ENCODE measurements at regions not wholly inside any gene's neighbourhood (a gene's known extent, or its start where the extent isn't known, plus 50 kb on each side); places are given as distances from the start of the nearest gene placed in this dataset.
"Not testable (repeated sequence)": the region's sequence is repeated elsewhere in the genome, so short reads cannot be mapped to it uniquely, and the experiment has no call there.

DNA sequence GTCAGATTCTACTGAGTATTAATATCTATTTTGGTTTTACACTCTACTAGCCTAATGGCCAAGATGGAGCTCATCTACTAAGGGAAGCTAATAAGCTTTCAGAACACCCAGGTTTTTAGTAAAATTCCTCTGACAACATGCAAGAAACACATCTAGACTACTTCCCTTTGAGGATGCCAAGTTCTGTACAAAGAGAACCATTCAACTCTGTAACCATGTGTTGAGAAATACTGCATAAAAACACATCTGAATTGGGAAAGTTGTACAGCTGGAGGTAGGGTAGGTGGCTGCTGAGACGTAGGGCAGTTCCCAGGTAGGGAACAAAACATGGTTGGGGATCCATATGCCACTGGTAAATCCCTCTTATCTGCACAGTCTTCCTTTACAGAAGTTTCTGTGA is 66.2 kb downstream of the SC5D start:
- H3K4me3 ChIP-seq (ENCODE audit: low read length) = no peak overlapping the region
- TF ChIP-seq ZNF274 (IDR thresholded peaks at IDR 0.05; ENCODE audit: low read depth, low read length) = no peak

DNA sequence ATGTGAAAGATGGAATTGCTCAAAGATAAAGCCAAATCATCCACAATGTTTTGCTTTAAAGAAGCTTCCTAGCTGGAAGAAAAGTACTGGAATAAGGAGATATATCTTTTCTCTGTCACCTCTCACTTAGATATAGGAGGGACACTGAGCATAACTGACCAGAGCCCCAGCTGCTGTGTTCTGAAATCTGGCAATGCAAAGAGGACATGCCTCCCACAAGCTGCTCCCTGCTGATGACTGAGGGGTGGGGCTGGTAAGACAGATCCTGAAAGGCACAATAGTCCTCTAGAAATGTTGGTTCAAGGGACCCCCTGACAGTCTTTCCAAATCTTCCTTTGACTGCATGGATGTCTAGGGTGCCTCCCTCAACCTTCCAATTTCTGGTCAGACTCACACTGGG is 67.0 kb downstream of the SC5D start:
- no peak for TF ChIP-seq ZNF274 (IDR thresholded peaks at IDR 0.05; ENCODE audit: low read depth, low read length)
- no peak overlapping the region for H3K4me3 ChIP-seq (ENCODE audit: low read length)

DNA sequence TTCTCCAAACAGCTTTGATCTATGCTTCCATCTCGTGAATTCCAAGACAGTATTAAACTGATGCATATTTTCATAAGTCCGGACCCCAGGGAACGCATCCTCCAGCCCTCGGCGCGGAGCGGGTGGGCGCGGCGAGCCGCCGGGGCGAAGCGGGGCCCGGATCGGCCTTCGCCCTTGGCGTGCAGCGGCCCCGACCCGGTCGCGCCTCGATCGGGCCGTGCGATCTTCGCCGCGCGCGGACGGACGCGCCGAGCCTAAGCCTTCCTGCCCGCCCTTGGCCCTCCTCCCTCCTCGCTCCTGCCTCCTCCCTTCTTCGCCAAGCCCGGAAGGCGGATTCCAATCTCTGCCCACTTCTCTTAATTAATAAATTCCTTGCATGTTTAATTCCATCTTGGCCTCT is 70.4 kb downstream of the SC5D start:
- not testable (repeated sequence) for H3K4me3 ChIP-seq (ENCODE audit: low read length)

DNA sequence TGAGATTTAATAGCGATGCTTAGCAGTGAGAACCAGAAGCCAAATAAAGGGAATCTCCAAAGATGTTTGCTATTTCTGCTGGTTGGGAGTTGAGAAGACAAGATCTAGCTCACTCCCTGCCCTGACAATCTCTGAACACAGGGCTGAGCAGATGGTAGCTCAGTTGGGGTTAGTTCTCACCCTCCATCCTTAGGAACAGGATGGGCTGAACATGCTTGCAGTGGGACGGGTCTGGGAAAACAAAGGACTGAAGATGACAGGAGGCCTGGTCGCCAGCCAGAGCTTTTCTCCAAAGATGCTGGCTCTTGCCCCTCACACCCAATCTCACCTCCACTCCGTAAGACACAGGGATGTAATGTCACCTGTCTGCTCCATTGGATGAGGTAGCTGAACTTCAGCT is 72.7 kb downstream of the SC5D start:
- H3K4me3 ChIP-seq (ENCODE audit: low read length) = no peak overlapping the region
- TF ChIP-seq ZNF274 (IDR thresholded peaks at IDR 0.05; ENCODE audit: low read depth, low read length) = no peak

DNA sequence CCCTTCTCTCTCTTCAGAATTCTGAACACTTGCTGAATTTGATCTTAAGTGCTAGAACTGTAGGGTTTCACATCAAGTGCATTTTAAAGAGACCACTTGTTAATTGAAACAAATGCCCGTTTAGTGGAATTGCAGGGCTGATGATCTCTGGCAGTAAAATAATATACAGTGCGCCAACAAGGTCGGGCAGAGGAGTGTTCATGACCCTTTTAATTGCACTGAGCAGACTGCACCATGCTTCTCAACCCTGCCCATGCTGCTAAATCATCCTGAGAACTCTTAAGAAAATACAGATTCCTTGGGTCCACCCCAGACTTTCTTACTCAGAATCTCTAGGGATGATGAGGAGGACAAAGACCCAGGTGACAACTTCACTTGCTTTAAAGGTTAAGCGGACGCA is 73.5 kb downstream of the SC5D start:
- no peak for TF ChIP-seq ZNF274 (IDR thresholded peaks at IDR 0.05; ENCODE audit: low read depth, low read length)
- no peak overlapping the region for H3K4me3 ChIP-seq (ENCODE audit: low read length)

DNA sequence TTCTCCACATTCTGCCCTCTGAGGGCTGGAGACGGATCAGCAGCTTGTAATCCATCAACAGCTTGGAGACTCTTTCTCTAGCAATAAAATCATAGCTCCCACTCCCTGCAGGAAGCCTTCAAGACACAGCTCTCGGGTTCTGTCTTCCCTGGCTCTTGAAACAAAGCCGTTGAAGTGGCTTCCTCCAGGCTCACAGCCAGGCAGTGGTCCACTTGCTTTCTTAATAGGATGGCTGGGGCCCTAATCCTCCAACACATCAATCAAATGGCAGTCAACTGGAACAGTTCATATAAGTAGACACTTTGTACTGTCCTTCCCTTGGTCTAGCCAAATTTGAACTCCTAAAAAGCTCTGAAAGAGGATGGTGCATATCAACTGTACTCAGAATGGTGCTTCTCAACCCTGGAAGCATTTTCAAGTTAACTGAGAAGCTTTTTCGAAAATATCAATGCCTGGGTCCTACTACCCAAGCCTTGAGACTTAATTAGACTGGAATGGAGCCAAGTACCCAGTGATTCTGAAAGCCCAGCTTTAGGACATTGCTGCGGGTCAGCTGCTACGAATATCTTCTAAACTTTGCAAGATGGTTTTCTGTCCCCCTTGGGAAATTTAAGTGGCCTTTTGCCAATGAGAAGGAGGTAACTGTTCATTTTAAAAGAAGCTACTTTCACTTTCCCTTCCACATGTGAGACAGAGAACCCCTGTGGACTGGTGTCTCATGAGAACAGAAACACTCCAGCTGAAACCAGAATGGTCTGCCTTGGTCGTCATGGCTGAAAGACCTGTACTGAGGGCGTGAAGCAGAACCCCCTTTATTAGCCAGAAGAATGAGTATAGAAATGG is 74.7 kb downstream of the SC5D start:
- TF ChIP-seq ZNF274 (IDR thresholded peaks at IDR 0.05; ENCODE audit: low read depth, low read length) = no peak
- peak overlapping the region; percentile 44; the same call in 1 of the 2 replicates for H3K4me3 ChIP-seq (ENCODE audit: low read length)

DNA sequence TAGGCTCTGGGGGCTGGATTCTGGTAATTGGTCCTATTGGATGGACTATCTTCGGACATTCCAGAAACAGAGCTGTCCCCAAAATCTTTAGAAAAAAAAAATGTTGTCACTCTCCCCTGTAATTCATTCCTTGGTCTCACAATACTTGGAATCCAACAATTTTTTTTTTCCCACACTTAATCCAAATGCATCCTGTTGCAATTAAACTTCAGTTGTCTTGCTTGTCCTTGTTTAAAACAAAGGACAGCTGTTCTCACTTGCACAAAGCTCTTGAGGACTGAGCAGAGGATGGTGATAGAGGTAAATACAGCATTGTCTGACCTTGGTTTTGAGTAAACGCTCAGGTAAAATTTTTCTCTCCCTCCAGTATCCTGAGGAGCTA is 75.3 kb downstream of the SC5D start:
- no peak for TF ChIP-seq ZNF274 (IDR thresholded peaks at IDR 0.05; ENCODE audit: low read depth, low read length)
- peak overlapping the region; percentile 44; the same call in 1 of the 2 replicates for H3K4me3 ChIP-seq (ENCODE audit: low read length)

DNA sequence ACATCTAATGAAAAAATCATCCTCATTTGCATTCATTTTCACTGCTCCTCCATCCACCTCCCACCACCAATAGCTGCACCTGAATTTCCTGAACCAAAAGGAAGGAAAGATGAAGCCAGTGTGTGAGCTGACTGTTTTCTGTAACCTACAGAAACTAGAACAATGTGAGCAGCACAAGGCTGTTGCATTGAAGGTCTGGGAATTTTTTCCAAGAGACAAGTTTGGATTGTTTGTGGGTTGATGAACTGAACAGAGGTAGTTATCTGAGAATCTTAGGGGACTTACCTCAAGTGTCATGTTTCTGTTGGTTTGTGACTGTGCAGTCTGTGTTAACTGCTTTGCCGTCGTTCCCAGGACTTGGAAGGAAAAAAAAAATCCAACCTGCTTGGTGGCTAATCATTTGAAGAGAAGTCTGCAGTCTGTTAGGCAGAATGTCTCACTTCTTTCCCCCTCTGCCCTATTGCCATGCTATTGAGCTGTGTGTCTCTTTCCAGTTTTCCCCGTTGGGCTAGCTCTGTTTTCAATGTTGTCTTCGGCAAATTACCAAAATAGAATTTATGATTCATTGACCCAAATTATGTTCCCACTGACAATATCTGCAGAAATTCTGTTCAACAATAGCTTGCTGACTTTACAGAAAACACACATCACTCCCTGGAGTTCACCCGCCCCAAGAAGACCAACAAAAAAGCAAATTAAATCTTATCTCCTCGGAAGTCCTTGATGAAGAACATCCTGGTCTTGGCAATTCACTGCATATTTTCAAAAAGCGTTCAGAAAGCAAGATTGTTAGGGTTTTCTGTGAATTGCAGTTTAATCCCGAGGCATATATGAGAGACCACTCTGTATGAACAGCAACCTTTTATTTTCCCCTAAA is 76.0 kb downstream of the SC5D start:
- no peak overlapping the region for H3K4me3 ChIP-seq (ENCODE audit: low read length)
- no peak for TF ChIP-seq ZNF274 (IDR thresholded peaks at IDR 0.05; ENCODE audit: low read depth, low read length)

DNA sequence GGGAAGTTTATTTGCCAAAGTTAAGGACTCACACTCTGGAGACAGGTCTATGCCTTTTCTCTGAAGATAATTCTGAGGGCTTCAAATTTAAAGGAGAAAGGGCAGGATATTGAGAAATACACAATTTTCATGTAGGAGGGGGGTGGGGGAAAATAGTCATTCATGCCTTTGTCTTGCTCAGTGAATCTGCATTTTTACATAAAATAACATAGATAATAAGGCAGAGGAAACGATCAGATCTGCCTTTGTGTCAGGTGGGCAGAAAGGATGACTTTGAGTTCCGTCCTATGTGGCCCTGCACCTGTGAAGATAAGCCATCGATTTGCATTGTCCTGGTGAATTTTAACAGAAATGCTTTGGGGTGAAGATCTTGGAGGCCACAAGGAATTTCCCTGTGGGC is 76.8 kb downstream of the SC5D start:
- no peak for TF ChIP-seq ZNF274 (IDR thresholded peaks at IDR 0.05; ENCODE audit: low read depth, low read length)
- no peak overlapping the region for H3K4me3 ChIP-seq (ENCODE audit: low read length)

DNA sequence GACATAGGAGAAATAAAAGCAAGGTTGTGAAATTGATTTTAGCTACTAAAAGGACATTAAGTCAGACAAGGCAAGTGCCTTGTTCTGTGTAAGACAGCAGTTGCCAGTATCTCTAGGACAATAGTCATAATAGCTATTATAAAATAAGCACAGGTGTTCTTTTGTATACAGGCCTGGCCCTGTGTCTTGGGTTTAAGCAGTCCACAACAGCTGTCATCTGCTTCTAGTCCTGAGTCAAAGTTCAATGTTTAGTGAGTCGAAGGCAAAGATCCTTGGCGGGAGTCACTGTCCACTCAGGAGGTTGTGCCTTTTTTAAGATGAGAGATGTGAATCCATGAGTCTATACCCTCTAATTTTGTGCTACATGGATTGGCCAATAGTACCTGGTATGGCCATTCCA is 79.5 kb downstream of the SC5D start:
- no peak for TF ChIP-seq ZNF274 (IDR thresholded peaks at IDR 0.05; ENCODE audit: low read depth, low read length)
- no peak overlapping the region for H3K4me3 ChIP-seq (ENCODE audit: low read length)

DNA sequence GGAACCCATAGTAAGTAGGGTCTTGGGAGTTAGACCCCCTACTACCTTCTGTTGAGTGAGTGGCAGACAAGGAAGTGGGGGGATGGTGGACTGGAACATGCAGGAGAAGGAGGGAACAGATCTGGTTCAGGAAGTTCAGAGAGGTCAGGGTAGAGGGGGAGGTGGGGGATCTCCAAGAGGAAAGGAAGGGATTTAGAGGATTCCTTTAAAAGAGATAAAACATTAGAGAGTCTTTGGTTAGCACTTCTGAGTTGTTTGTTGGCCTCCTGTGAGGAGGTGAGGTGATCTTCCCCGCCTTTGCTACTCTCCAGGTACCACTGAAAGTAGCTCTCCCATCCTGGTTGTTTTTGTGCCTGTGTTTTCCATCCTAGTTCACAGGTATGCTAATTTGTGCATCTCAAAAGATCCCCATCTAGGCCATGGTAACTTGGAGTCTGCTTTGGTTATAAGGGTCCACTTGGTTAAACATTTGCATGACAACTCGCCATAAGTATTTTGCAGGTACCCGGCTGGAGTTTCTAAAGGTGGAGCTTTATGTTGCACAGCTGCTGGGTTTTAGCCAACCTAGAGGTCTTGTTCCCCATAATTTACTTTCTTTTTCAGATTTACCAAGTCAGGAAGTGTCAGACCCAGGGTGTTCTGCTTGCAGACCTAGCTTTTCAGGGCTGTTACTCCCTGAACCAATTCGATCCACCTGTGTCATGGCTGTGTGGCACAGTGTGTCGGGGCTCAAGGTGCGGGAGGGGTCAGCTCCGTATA is 79.3 kb upstream of the SORL1 start:
- TF ChIP-seq ZNF274 (IDR thresholded peaks at IDR 0.05; ENCODE audit: low read depth, low read length) = no peak
- H3K4me3 ChIP-seq (ENCODE audit: low read length) = peak overlapping the region; percentile 36; the same call in 1 of the 2 replicates

DNA sequence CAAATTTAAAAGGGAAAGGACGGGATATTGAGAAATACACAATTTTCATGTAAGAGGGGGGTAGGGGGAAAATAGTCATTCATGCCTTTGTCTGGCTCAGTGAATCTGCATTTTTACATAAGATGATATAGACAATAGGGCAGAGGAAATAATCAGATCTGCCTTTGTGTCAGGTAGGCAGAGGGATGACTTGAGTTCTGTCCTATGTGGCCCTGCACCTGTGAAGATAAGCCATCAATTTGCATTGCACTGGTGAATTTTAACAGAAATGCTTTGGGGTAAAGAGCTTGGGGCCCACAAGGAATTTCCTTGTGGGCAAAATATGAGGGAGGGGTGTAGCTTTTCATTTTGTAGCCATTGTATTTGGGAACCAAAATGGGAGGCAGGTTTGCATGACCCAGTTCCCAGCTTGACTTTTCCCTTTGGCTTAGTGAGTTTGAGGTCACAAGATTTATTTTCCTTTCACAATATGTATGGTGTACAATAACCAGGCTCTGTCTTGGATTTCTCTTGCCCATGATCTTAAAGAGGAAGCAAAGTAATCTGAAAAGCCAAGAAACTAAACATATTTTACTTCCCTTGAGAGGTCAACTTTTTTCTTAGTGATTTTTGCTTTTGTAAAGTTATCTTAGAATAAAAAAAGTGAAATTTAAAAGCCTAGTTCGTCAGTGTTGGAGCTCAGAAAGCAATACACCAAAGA is 77.7 kb upstream of the SORL1 start:
- H3K4me3 ChIP-seq (ENCODE audit: low read length) = no peak overlapping the region
- TF ChIP-seq ZNF274 (IDR thresholded peaks at IDR 0.05; ENCODE audit: low read depth, low read length) = no peak

DNA sequence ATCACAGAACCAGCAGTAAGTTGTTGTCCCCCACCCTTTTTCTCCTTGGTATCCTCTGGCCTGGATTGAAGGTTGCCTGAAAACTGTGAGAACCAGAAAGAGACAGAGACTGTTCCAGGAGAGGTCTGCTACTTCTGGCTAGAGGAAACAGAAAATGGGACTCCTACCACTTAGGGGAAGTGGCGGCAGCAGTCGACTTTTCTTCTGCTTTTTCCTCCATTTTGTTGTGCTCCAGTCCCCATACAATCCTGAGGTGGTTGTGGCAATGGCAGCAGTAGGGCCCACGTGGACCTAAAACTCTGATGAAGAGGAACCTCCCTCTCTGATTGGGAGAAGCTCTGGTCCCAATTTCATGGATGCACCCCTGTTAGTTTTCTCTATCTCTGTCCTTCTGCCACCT is 76.0 kb upstream of the SORL1 start:
- TF ChIP-seq ZNF274 (IDR thresholded peaks at IDR 0.05; ENCODE audit: low read depth, low read length) = no peak
- H3K4me3 ChIP-seq (ENCODE audit: low read length) = no peak overlapping the region

DNA sequence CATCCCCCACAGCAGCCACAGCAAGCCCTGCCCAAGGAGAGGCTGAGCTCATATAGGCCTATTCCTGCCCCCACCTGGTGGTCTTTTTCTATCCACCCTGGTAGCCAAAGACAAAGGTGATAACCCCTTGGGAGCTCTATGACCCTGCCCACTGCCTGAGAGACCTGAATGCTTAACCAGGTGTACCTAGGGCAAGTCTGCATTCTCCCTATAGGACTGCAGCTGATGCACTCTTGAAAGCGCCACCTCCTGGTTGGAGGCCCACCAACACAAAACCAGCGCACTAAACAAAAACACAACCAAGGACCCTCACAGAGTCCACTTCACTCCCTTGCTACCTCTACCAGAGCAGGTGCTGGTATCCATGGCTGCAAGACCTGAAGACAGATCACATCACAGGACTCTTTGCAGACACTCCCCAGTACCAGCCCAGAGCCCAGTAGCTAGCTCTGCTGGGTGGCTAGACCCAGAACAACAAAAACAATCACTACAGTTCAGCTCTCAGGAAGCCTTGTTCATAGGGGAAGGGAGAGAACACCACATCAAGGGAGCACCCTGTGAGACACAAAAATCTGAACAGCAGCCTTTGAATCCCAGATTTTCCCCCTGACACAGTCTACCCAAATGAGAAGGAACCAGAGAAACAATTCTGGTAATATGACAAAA is 72.8 kb upstream of the SORL1 start:
- not testable (repeated sequence) for H3K4me3 ChIP-seq (ENCODE audit: low read length)

All from GM08714 (cell line).